B cell (primary cell): ENCODE measurements at regions not wholly inside any gene's neighbourhood (a gene's known extent, or its start where the extent isn't known, plus 50 kb on each side); places are given as distances from the start of the nearest gene placed in this dataset.

Experiments used
- ATAC-seq: fragments of 200-7000 bp; cut with Tn5 transposase; one replicate; pipeline ENCODE4 v1.10.0; 2021; ENCODE audit warnings: low read depth, mild to moderate bottlenecking, moderate number of reproducible peaks, moderate library complexity
- CTCF ChIA-PET: fragments of 350-600 bp; sonication (Branson Sonifier 250); formaldehyde crosslinking; loops from one replicate; lab custom pipeline; 2021; ENCODE audit warnings: antibody characterized with exemption, inconsistent platforms; lab: Charles Lee
- POLR2A ChIA-PET: fragments of 350-600 bp; sonication (Branson Sonifier 250); formaldehyde crosslinking; loops from one replicate; lab custom pipeline; 2021; ENCODE audit warnings: antibody characterized with exemption; lab: Charles Lee
- DNase-seq: peaks from one replicate; pipeline ENCODE4 v3.0.0; 2013
- H2AFZ ChIP-seq: 2 replicates; pipeline ENCODE4 v1.6.1; 2012; ENCODE audit warnings: mild to moderate bottlenecking, low read depth, low read length; ENCODE audit not compliant: insufficient read depth, poor library complexity, severe bottlenecking
- H3K27ac ChIP-seq, 2 donors: 1 replicate in 1 of 2; 2 replicates in 1 of 2; pipeline ENCODE4 v1.5.1; 2012 to 2013; ENCODE audit warnings: low read length in 2 of 2, mild to moderate bottlenecking in 2 of 2, moderate library complexity in 1 of 2
- H3K27me3 ChIP-seq, 4 experiments: fragments of 200-600 bp in 1 of 4; sonication (generic) in 1 of 4; replicated peaks in 1 of 4; 1 replicate in 2 of 4; 2 replicates in 2 of 4; pipeline versions ENCODE4 v1.6.1 to v1.7.0; 2013 to 2016; ENCODE audit warnings: low read length in 3 of 4, mild to moderate bottlenecking in 2 of 4, mixed read lengths in 1 of 4, moderate library complexity in 1 of 4; ENCODE audit not compliant: insufficient read depth in 4 of 4, control insufficient read depth in 3 of 4; ENCODE audit errors: control extremely low read depth in 1 of 4
- H3K36me3 ChIP-seq, 2 experiments: replicated peaks in 1 of 2; 1 replicate in 1 of 2; 2 replicates in 1 of 2; pipeline versions ENCODE4 v1.6.1 to v1.7.1; 2013; ENCODE audit warnings: low read length in 1 of 2; ENCODE audit not compliant: insufficient read depth in 2 of 2, control insufficient read depth in 1 of 2; ENCODE audit errors: control extremely low read depth in 1 of 2, extremely low read depth in 1 of 2
- H3K4me1 ChIP-seq, 2 donors: fragments of 200-600 bp in 1 of 2; sonication (generic) in 1 of 2; 1 replicate in 1 of 2; 2 replicates in 1 of 2; pipeline versions ENCODE4 v1.5.1 to v1.6.1; 2013 to 2017; ENCODE audit warnings: low read length in 2 of 2; ENCODE audit not compliant: control insufficient read depth in 2 of 2, insufficient read depth in 2 of 2
- H3K4me2 ChIP-seq: replicated peaks from 2 replicates; pipeline ENCODE3; 2012; ENCODE audit warnings: mild to moderate bottlenecking, low read depth, low read length; ENCODE audit not compliant: poor library complexity, severe bottlenecking
- H3K4me3 ChIP-seq, 5 experiments: fragments of 200-600 bp in 1 of 5; sonication (generic) in 1 of 5; 1 replicate in 3 of 5; 2 replicates in 2 of 5; pipeline versions ENCODE4 v1.5.1 to v1.7.0; 2011 to 2016; ENCODE audit warnings: low read length in 4 of 5, mild to moderate bottlenecking in 4 of 5, low read depth in 2 of 5, control low read depth in 1 of 5, moderate library complexity in 1 of 5; ENCODE audit not compliant: insufficient read depth in 1 of 5; ENCODE audit errors: control extremely low read depth in 1 of 5, extremely low read depth in 1 of 5
- H3K79me2 ChIP-seq: fragments of 200-600 bp; sonication (generic); one replicate; pipeline ENCODE4 v1.6.0; 2016; ENCODE audit warnings: low read length; ENCODE audit not compliant: control insufficient read depth, insufficient read depth
- H3K9ac ChIP-seq: fragments of 200-600 bp; sonication (generic); 2 replicates; pipeline ENCODE4 v1.6.1; 2017; ENCODE audit warnings: mild to moderate bottlenecking, low read length, moderate library complexity
- H3K9me3 ChIP-seq, 3 donors: one replicate each; pipeline versions ENCODE4 v1.6.1 to v1.7.1; 2013; ENCODE audit warnings: low read length in 2 of 3; ENCODE audit not compliant: control insufficient read depth in 2 of 3, insufficient read depth in 1 of 3; ENCODE audit errors: control extremely low read depth in 1 of 3
- H4K20me1 ChIP-seq: 2 replicates; pipeline ENCODE4 v1.6.0; 2012; ENCODE audit warnings: mild to moderate bottlenecking, low read length; ENCODE audit not compliant: insufficient read depth, control insufficient read depth, poor library complexity, severe bottlenecking
- H3K27ac Mint-ChIP-seq: one replicate; pipeline ENCODE4 v1.8.0; 2021; ENCODE audit warnings: mixed read lengths
- H3K27me3 Mint-ChIP-seq: one replicate; pipeline ENCODE4 v1.8.0; 2021; ENCODE audit warnings: mixed read lengths
- H3K4me1 Mint-ChIP-seq: one replicate; pipeline ENCODE4 v1.8.0; 2021; ENCODE audit warnings: mixed read lengths
- H3K4me3 Mint-ChIP-seq: one replicate; pipeline ENCODE4 v1.8.0; 2021; ENCODE audit warnings: mixed read lengths
- H3K9me3 Mint-ChIP-seq: one replicate; pipeline ENCODE4 v1.8.0; 2022; ENCODE audit warnings: mixed read lengths; ENCODE audit not compliant: insufficient read depth
- CTCF ChIP-seq: fragments of 200-600 bp; IDR thresholded peaks from one replicate; pipeline ENCODE4 v1.8.0; 2022; ENCODE audit warnings: antibody characterized with exemption, mild to moderate bottlenecking
- EZH2 ChIP-seq: IDR thresholded peaks from 2 replicates; pipeline ENCODE4 v1.6.1; 2012; ENCODE audit warnings: borderline replicate concordance, low read depth, mild to moderate bottlenecking, moderate library complexity, low read length; ENCODE audit not compliant: insufficient read depth, poor library complexity, severe bottlenecking
- WGBS: methylation state at CpG from one replicate; pipeline ENCODE4 v1.1.5; 2013; ENCODE audit warnings: missing lambda C conversion rate; ENCODE audit not compliant: insufficient coverage; 5-methylcytosine and 5-hydroxymethylcytosine counted together
- intact Hi-C: fragments of 100-400 bp; cut with micrococcal nuclease; formaldehyde crosslinking; loops from one replicate; pipeline ENCODE4 v1.10.0; 2022

- H3K4me3 Mint-ChIP-seq = no peak overlapping the region
- Histone ChIP-seq H3K27ac (no peak overlapping the region), H3K36me3 (no peaks in the 10 kb centered on the region), H3K79me2 (no peaks in the 10 kb centered on the region), H3K9ac (no peak overlapping the region), H2AFZ (no peak overlapping the region), H3K27me3 (no peaks in the 10 kb centered on the region), H3K4me3 (no peak overlapping the region), H3K4me2 (no peak overlapping the region), H3K9me3 (no peaks in the 10 kb centered on the region), H4K20me1 (no peaks in the 10 kb centered on the region), H3K4me1 (no peaks in the 10 kb centered on the region)
- no peak overlapping the region for H3K27ac Mint-ChIP-seq
- ATAC-seq = no peak
- intact Hi-C loops = no loop called here
- DNase-seq = no peak
- no peaks in the 10 kb centered on the region for H3K27me3 Mint-ChIP-seq
- no CpG with 5 or more reads among the region's 1 CpG for WGBS
- TF ChIP-seq CTCF (no peak), EZH2 (no peak)
- CTCF ChIA-PET = no interaction called here
- no peaks in the 10 kb centered on the region for H3K9me3 Mint-ChIP-seq
- no peaks in the 10 kb centered on the region for H3K4me1 Mint-ChIP-seq
- POLR2A ChIA-PET = no interaction called here
These were observed 247.6 kb upstream of the ARGLU1 start for GRCh38 chr13:106815545-106815944.

GRCh38 chr13:106814463-106814862 lies 246.5 kb upstream of the ARGLU1 start:
- no peak for ATAC-seq
- ChIA-PET CTCF (no interaction called here), POLR2A (no interaction called here)
- no peaks in the 10 kb centered on the region for H3K27me3 Mint-ChIP-seq
- no peaks in the 10 kb centered on the region for H3K79me2 ChIP-seq
- H3K36me3 ChIP-seq = no peaks in the 10 kb centered on the region
- H3K4me1 ChIP-seq = no peaks in the 10 kb centered on the region
- H3K9me3 ChIP-seq = no peaks in the 10 kb centered on the region
- H4K20me1 ChIP-seq = no peaks in the 10 kb centered on the region
- no peak overlapping the region for H2AFZ ChIP-seq
- TF ChIP-seq CTCF (no peak), EZH2 (no peak)
- H3K9me3 Mint-ChIP-seq = no peaks in the 10 kb centered on the region
- H3K27ac Mint-ChIP-seq = no peak overlapping the region
- H3K4me3 Mint-ChIP-seq = no peak overlapping the region
- H3K9ac ChIP-seq = no peak overlapping the region
- H3K4me2 ChIP-seq = no peak overlapping the region
- no peaks in the 10 kb centered on the region for H3K4me1 Mint-ChIP-seq
- WGBS = 25% methylated on average over 1 of the region's 1 CpG
- intact Hi-C loops = no loop called here
- H3K27ac ChIP-seq = no peak overlapping the region
- H3K27me3 ChIP-seq = no peaks in the 10 kb centered on the region
- DNase-seq = no peak
- no peak overlapping the region for H3K4me3 ChIP-seq
